ENCODE measurements at regions not wholly inside any gene's neighbourhood (a gene's known extent, or its start where the extent isn't known, plus 50 kb on each side); places are given as distances from the start of the nearest gene placed in this dataset.

DNA sequence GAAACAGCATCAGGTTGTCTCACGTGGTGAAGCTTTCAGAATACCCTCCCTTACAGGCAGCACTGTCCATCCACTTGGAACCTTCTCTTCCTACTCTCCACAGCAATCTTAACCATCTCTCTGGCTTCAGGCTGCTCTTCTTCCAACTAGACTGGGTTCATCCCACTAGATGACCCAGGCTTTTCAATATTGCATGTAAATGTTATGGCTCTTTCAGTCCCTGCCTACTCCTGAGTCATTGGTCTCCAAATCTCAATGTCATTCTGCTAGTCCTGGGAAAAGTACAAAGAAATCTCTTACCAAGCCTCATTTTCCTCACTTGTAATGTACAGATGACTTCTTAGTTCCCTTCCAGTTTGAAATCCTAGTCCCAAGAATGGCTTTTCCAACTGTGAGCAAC lies 109.7 kb upstream of the CTNNB1 start:
- peaks cover 15% of the 10 kb centered on the region for H3K4me1 Mint-ChIP-seq (ENCODE audit: low read depth, unreplicated experiment)
- H3K36me3 Mint-ChIP-seq (ENCODE audit: unreplicated experiment): peaks cover 5% of the 10 kb centered on the region
- H3K9me3 Mint-ChIP-seq (ENCODE audit: unreplicated experiment): no peaks in the 10 kb centered on the region
- no peak overlapping the region for H3K4me3 Mint-ChIP-seq (ENCODE audit: unreplicated experiment)
- no peak for TF ChIP-seq CTCF (IDR thresholded peaks at IDR 0.05; ENCODE audit: partially characterized antibody, unreplicated experiment)
- DNase-seq: no peak
- H3K27ac Mint-ChIP-seq (ENCODE audit: unreplicated experiment): no peak overlapping the region
- H3K27me3 Mint-ChIP-seq (ENCODE audit: unreplicated experiment): no peaks in the 10 kb centered on the region

DNA sequence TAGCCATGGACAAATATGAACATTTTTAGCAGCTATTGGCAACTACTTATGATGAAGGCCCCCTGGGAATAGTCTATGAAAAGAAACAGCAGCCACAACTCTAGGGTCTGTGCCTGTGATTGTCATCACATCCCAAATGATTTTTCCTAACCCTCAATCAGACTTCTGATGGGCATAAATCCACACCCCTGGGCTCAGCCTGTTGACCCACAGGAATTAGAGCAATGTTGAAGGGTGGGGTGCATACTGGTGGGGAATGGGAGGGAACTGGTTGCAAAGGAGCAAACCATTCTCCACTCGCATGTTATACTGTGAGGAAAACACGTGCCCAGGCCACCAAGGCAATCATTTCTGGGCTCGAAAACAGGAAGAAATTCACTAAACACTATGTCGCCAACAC lies 106.5 kb upstream of the CTNNB1 start:
- no peak overlapping the region for H3K4me3 Mint-ChIP-seq (ENCODE audit: unreplicated experiment)

DNA sequence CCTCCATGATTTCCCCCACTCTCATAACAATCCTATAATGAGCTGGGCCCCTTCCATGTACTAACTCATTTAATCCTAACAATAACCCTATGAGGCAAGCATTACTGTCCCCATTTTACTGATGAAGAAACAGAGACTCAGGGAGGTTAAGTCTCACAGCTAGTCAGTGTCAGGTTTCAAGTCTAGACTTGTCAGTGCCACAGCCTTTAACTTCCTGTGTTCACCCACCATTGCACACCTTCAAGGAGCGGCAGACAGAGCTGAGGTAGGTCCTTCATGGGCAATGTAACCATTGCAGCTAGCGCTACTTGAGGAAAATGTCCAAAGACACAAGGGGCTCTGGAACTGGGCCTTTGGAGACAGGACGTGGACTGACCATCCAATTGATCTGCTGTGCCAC lies 105.8 kb upstream of the CTNNB1 start:
- TF ChIP-seq CTCF (IDR thresholded peaks at IDR 0.05; ENCODE audit: partially characterized antibody, unreplicated experiment): no peak
- Mint-ChIP-seq H3K27ac (ENCODE audit: unreplicated experiment) (no peak overlapping the region), H3K9me3 (ENCODE audit: unreplicated experiment) (no peaks in the 10 kb centered on the region), H3K4me3 (ENCODE audit: unreplicated experiment) (no peak overlapping the region), H3K27me3 (ENCODE audit: unreplicated experiment) (no peaks in the 10 kb centered on the region), H3K36me3 (ENCODE audit: unreplicated experiment) (peaks cover 5% of the 10 kb centered on the region), H3K4me1 (ENCODE audit: low read depth, unreplicated experiment) (peaks cover 8% of the 10 kb centered on the region)
- DNase-seq: no peak

More for the DNA sequence above, 106.5 kb upstream of the CTNNB1 start:
- Mint-ChIP-seq H3K27ac (ENCODE audit: unreplicated experiment) (no peak overlapping the region), H3K9me3 (ENCODE audit: unreplicated experiment) (no peaks in the 10 kb centered on the region), H3K36me3 (ENCODE audit: unreplicated experiment) (peaks cover 5% of the 10 kb centered on the region), H3K4me1 (ENCODE audit: low read depth, unreplicated experiment) (peaks cover 15% of the 10 kb centered on the region), H3K27me3 (ENCODE audit: unreplicated experiment) (no peaks in the 10 kb centered on the region)
- TF ChIP-seq CTCF (IDR thresholded peaks at IDR 0.05; ENCODE audit: partially characterized antibody, unreplicated experiment): no peak
- no peak for DNase-seq

- Mint-ChIP-seq H3K4me3 (ENCODE audit: unreplicated experiment) (no peak overlapping the region), H3K9me3 (ENCODE audit: unreplicated experiment) (no peaks in the 10 kb centered on the region), H3K27me3 (ENCODE audit: unreplicated experiment) (no peaks in the 10 kb centered on the region), H3K4me1 (ENCODE audit: low read depth, unreplicated experiment) (peaks cover 3% of the 10 kb centered on the region), H3K36me3 (ENCODE audit: unreplicated experiment) (peaks cover 4% of the 10 kb centered on the region), H3K27ac (ENCODE audit: unreplicated experiment) (no peak overlapping the region)
- no peak for DNase-seq
- no peak for TF ChIP-seq CTCF (IDR thresholded peaks at IDR 0.05; ENCODE audit: partially characterized antibody, unreplicated experiment)
Measured at GRCh38 chr3:41094351-41094750, 105.0 kb upstream of the CTNNB1 start.

- TF ChIP-seq CTCF (IDR thresholded peaks at IDR 0.05; ENCODE audit: partially characterized antibody, unreplicated experiment): no peak
- peaks cover 2% of the 10 kb centered on the region for H3K4me1 Mint-ChIP-seq (ENCODE audit: low read depth, unreplicated experiment)
- H3K36me3 Mint-ChIP-seq (ENCODE audit: unreplicated experiment): no peaks in the 10 kb centered on the region
- H3K27me3 Mint-ChIP-seq (ENCODE audit: unreplicated experiment): no peaks in the 10 kb centered on the region
- H3K9me3 Mint-ChIP-seq (ENCODE audit: unreplicated experiment): no peaks in the 10 kb centered on the region
- no peak overlapping the region for H3K4me3 Mint-ChIP-seq (ENCODE audit: unreplicated experiment)
- DNase-seq: no peak
- no peak overlapping the region for H3K27ac Mint-ChIP-seq (ENCODE audit: unreplicated experiment)
Measured at GRCh38 chr3:41095702-41096101, 103.6 kb upstream of the CTNNB1 start.
